ENCODE measurements at regions not wholly inside any gene's neighbourhood (a gene's known extent, or its start where the extent isn't known, plus 50 kb on each side); places are given as distances from the start of the nearest gene placed in this dataset.

DNA sequence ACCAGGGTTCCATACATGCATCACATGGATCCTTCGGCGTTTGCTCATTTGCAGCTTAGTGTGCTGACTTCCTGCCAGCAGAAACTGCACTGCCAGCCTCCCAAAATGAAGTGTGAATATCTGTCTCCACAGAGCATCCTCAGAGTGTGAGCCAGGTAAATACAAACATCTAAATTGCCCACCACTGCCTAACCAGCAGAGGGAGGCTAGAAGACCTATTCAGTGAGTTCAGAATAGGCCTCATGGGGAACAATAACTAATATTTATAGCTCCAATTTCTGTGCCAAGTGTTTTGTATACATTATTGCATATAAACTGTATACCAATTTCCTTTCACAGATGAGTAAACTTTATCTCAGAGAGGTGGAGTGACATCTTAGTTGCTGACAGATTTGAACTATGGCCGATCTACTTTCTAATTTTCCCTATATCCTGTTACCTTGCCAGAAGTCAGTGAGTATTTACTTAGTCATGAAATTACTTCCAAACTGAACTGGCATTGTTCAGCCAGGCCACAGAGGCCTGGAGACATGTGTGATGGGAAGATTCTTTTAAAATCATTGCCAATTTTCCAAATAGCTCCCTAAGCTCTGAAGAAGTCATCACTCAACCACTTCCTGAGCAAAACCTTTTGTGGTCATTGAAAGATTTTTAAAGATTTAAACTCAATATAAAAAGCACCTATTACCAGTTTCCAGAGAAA, 926.5 kb upstream of the GHITM start:
- TF ChIP-seq, protein P1, sequence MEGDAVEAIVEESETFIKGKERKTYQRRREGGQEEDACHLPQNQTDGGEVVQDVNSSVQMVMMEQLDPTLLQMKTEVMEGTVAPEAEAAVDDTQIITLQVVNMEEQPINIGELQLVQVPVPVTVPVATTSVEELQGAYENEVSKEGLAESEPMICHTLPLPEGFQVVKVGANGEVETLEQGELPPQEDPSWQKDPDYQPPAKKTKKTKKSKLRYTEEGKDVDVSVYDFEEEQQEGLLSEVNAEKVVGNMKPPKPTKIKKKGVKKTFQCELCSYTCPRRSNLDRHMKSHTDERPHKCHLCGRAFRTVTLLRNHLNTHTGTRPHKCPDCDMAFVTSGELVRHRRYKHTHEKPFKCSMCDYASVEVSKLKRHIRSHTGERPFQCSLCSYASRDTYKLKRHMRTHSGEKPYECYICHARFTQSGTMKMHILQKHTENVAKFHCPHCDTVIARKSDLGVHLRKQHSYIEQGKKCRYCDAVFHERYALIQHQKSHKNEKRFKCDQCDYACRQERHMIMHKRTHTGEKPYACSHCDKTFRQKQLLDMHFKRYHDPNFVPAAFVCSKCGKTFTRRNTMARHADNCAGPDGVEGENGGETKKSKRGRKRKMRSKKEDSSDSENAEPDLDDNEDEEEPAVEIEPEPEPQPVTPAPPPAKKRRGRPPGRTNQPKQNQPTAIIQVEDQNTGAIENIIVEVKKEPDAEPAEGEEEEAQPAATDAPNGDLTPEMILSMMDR (IDR thresholded peaks at IDR 0.05; ENCODE audit: insufficient read depth, low read length, poor library complexity, severe bottlenecking), result no peak
- no peak for TF ChIP-seq EZH2phosphoT487 (conservative IDR thresholded peaks at IDR 0.05; ENCODE audit: low read length)

Data from SU-DHL-6 (cell line).